GM19452 (cell line): ENCODE measurements at regions not wholly inside any gene's neighbourhood (a gene's known extent, or its start where the extent isn't known, plus 50 kb on each side); places are given as distances from the start of the nearest gene placed in this dataset.

ENCODE experiments used
- ATAC-seq: cut with Tn5 transposase; IDR thresholded peaks from one replicate; pipeline ENCODE4 v1.9.1; 2021; ENCODE audit not compliant: unreplicated experiment

GRCh38 chr2:15835991-15836688 is 104.2 kb upstream of the MYCN start:
- no peak for ATAC-seq

- ATAC-seq: no peak
Measured at GRCh38 chr2:15836689-15837610, 103.4 kb upstream of the MYCN start.

GRCh38 chr2:15838481-15839090 is 101.8 kb upstream of the MYCN start:
- ATAC-seq: no peak

GRCh38 chr2:15839426-15840124 is 100.8 kb upstream of the MYCN start:
- ATAC-seq: no peak

GRCh38 chr2:15840148-15840547 is 100.2 kb upstream of the MYCN start:
- no peak for ATAC-seq

GRCh38 chr2:15840969-15841368 is 99.4 kb upstream of the MYCN start:
- no peak for ATAC-seq

GRCh38 chr2:15841776-15842560 is 98.4 kb upstream of the MYCN start:
- ATAC-seq: no peak

- no peak for ATAC-seq
Measured at GRCh38 chr2:15842758-15843666, 97.3 kb upstream of the MYCN start.

- no peak for ATAC-seq
Measured at GRCh38 chr2:15844211-15844801, 96.0 kb upstream of the MYCN start.

GRCh38 chr2:15845294-15845693 is 95.1 kb upstream of the MYCN start:
- no peak for ATAC-seq

- ATAC-seq: no peak
Measured at GRCh38 chr2:15845737-15846405, 94.5 kb upstream of the MYCN start.

GRCh38 chr2:15846626-15847025 is 93.7 kb upstream of the MYCN start:
- ATAC-seq: no peak

GRCh38 chr2:15850534-15850933 is 89.8 kb upstream of the MYCN start:
- no peak for ATAC-seq

GRCh38 chr2:15851076-15851693 is 89.2 kb upstream of the MYCN start:
- no peak for ATAC-seq

GRCh38 chr2:15852811-15853210 is 87.5 kb upstream of the MYCN start:
- ATAC-seq: no peak

- no peak for ATAC-seq
Measured at GRCh38 chr2:15853903-15854302, 86.4 kb upstream of the MYCN start.

- no peak for ATAC-seq
Measured at GRCh38 chr2:15855766-15856260, 84.5 kb upstream of the MYCN start.

- no peak for ATAC-seq
Measured at GRCh38 chr2:15856318-15856717, 84.0 kb upstream of the MYCN start.
